SK-N-SH treated with all-trans-retinoic acid at 6 μM for 48 hours (cell line): ENCODE measurements at regions not wholly inside any gene's neighbourhood (a gene's known extent, or its start where the extent isn't known, plus 50 kb on each side); places are given as distances from the start of the nearest gene placed in this dataset.
A peak's percentile ranks its signal among the peaks of the same experiment; 100 is the strongest.

Source experiments
- ATAC-seq: fragments of 200-7000 bp; cut with Tn5 transposase; 3 replicates; pipeline ENCODE4 v1.9.1; 2020; ENCODE audit warnings: mild to moderate bottlenecking, moderate library complexity
- ARNTL ChIP-seq: fragments of 450-650 bp; formaldehyde crosslinking; IDR thresholded peaks from 2 replicates; pipeline ENCODE4 v1.5.0; 2020; ENCODE audit warnings: low read depth, mild to moderate bottlenecking, moderate library complexity, borderline replicate concordance
- BACH2 ChIP-seq: fragments of 250-450 bp; sonication (Bioruptor Pico); IDR thresholded peaks from 2 replicates; pipeline ENCODE4 v1.9.0; 2021; ENCODE audit warnings: mild to moderate bottlenecking, borderline replicate concordance
- CSDC2 ChIP-seq: fragments of 250-450 bp; sonication (Bioruptor Pico); IDR thresholded peaks from 2 replicates; pipeline ENCODE4 v1.5.0; 2020; ENCODE audit warnings: mild to moderate bottlenecking, moderate library complexity
- ESRRG ChIP-seq: fragments of 250-450 bp; sonication (Bioruptor Pico); IDR thresholded peaks from 2 replicates; pipeline ENCODE4 v1.6.1; 2021; ENCODE audit warnings: mild to moderate bottlenecking
- GLIS3 ChIP-seq: fragments of 250-450 bp; sonication (Bioruptor Pico); IDR thresholded peaks from 2 replicates; pipeline ENCODE4 v1.5.0; 2020; ENCODE audit warnings: mild to moderate bottlenecking, moderate library complexity
- ISL1 ChIP-seq: fragments of 250-450 bp; sonication (Bioruptor Pico); IDR thresholded peaks from 2 replicates; pipeline ENCODE4 v2.1.2; 2022; ENCODE audit warnings: mild to moderate bottlenecking, moderate library complexity
- PATZ1 ChIP-seq: fragments of 250-450 bp; sonication (Bioruptor Pico); IDR thresholded peaks from 2 replicates; pipeline ENCODE4 v1.8.0; 2020; ENCODE audit warnings: mild to moderate bottlenecking, moderate library complexity, borderline replicate concordance
- PPARA ChIP-seq: fragments of 250-450 bp; sonication (Bioruptor Pico); IDR thresholded peaks from 2 replicates; pipeline ENCODE4 v1.5.0; 2020; ENCODE audit warnings: mild to moderate bottlenecking, borderline replicate concordance
- SNAI2 ChIP-seq: fragments of 250-450 bp; sonication (Bioruptor Pico); IDR thresholded peaks from 2 replicates; pipeline ENCODE4 v1.5.0; 2020; ENCODE audit warnings: mild to moderate bottlenecking, moderate library complexity
- TCF4 ChIP-seq: fragments of 250-450 bp; sonication (Bioruptor Pico); IDR thresholded peaks from 2 replicates; pipeline ENCODE4 v1.8.0; 2021; ENCODE audit warnings: mild to moderate bottlenecking, moderate library complexity, borderline replicate concordance
- ZFP3 ChIP-seq: fragments of 250-450 bp; sonication (Bioruptor Pico); IDR thresholded peaks from 2 replicates; pipeline ENCODE4 v1.5.0; 2020; ENCODE audit warnings: mild to moderate bottlenecking, moderate library complexity
- ZFP30 ChIP-seq: fragments of 450-650 bp; formaldehyde crosslinking; IDR thresholded peaks from 2 replicates; pipeline ENCODE4 v1.5.0; 2022; ENCODE audit warnings: mild to moderate bottlenecking, moderate library complexity
- ZNF565 ChIP-seq: fragments of 450-650 bp; formaldehyde crosslinking; conservative IDR thresholded peaks from 2 replicates; pipeline ENCODE4 v1.5.0; 2020; ENCODE audit warnings: low read depth, mild to moderate bottlenecking, moderate library complexity
- ZNF70 ChIP-seq: fragments of 450-650 bp; formaldehyde crosslinking; IDR thresholded peaks from 2 replicates; pipeline ENCODE4 v1.5.0; 2020; ENCODE audit warnings: mild to moderate bottlenecking, moderate library complexity
- ZNF8 ChIP-seq: fragments of 450-650 bp; formaldehyde crosslinking; IDR thresholded peaks from 2 replicates; pipeline ENCODE4 v1.5.0; 2020; ENCODE audit warnings: mild to moderate bottlenecking, moderate library complexity
- TF ChIP-seq, protein P1 (sequence below): fragments of 250-450 bp; sonication (Bioruptor Pico); IDR thresholded peaks from 2 replicates; pipeline ENCODE4 v1.8.0; 2021; ENCODE audit warnings: low read depth, mild to moderate bottlenecking, moderate library complexity, borderline replicate concordance
- TF ChIP-seq, protein P2 (sequence below): fragments of 250-450 bp; sonication (Bioruptor Pico); IDR thresholded peaks from 2 replicates; pipeline ENCODE4 v1.5.1; 2021; ENCODE audit warnings: mild to moderate bottlenecking, moderate library complexity
- TF ChIP-seq, protein P3 (sequence below): fragments of 250-450 bp; sonication (Bioruptor Pico); IDR thresholded peaks from 2 replicates; pipeline ENCODE4 v1.5.0; 2020; ENCODE audit warnings: mild to moderate bottlenecking, moderate library complexity

DNA sequence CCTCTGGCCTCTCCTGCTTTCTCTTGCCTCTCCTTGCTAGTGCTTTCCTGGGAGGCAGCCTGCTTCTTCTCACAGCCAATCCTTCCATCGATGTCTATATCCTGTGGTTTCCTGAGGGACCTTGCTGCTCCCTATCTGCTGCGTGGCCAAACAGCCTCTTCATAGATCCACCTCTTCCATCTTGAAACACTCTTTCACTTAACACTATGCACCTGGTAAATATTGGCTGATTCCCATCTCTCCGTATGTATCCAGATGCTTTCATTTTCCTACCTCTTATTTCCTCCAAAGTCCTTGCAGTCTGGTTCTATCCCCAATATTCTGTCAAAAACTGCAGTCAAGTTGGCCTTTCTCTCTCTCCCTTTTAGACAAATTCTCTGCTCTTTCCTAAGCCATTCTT lies 205.2 kb upstream of the CFAP20DC start:
- no peak for TF ChIP-seq ISL1 (CRISPR knock-in tag)
- no peak for ATAC-seq

DNA sequence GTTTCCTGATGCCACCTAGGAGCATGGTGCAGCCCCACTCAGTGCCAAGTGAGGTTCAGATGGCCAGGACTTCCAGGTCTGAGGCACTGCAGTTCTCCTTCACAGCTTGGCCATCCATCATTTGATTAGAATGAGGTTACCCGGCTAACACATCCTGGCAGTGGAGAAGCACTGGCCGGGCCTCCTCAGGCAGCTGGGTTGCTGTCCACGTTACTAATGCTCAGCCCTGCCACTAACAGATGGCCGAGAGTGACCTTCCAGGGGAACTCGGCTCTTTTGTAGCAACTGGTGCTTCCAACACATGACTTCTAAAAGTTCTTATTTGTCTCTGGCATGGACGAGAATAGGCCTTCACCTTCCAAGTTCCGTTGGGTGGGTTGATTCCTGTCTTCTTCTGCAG lies 204.6 kb upstream of the CFAP20DC start:
- TF ChIP-seq ZNF565 (CRISPR knock-in tag) (no peak), CSDC2 (CRISPR knock-in tag) (no peak), ESRRG (CRISPR knock-in tag) (no peak), TCF4 (CRISPR knock-in tag) (no peak), ZNF70 (no peak), ZFP30 (no peak)
- TF ChIP-seq, protein P1, sequence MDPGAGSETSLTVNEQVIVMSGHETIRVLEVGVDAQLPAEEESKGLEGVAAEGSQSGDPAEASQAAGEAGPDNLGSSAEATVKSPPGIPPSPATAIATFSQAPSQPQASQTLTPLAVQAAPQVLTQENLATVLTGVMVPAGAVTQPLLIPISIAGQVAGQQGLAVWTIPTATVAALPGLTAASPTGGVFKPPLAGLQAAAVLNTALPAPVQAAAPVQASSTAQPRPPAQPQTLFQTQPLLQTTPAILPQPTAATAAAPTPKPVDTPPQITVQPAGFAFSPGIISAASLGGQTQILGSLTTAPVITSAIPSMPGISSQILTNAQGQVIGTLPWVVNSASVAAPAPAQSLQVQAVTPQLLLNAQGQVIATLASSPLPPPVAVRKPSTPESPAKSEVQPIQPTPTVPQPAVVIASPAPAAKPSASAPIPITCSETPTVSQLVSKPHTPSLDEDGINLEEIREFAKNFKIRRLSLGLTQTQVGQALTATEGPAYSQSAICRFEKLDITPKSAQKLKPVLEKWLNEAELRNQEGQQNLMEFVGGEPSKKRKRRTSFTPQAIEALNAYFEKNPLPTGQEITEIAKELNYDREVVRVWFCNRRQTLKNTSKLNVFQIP (CRISPR knock-in tag) = no peak
- TF ChIP-seq, protein P2, sequence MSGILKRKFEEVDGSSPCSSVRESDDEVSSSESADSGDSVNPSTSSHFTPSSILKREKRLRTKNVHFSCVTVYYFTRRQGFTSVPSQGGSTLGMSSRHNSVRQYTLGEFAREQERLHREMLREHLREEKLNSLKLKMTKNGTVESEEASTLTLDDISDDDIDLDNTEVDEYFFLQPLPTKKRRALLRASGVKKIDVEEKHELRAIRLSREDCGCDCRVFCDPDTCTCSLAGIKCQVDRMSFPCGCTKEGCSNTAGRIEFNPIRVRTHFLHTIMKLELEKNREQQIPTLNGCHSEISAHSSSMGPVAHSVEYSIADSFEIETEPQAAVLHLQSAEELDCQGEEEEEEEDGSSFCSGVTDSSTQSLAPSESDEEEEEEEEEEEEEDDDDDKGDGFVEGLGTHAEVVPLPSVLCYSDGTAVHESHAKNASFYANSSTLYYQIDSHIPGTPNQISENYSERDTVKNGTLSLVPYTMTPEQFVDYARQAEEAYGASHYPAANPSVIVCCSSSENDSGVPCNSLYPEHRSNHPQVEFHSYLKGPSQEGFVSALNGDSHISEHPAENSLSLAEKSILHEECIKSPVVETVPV (CRISPR knock-in tag) = no peak
- no peak for ATAC-seq

GRCh38 chr3:59253523-59253922 lies 203.7 kb upstream of the CFAP20DC start:
- no peak for ATAC-seq
- TF ChIP-seq, protein P2 (CRISPR knock-in tag) = no peak
- no peak for TF ChIP-seq ARNTL
- TF ChIP-seq SNAI2 (CRISPR knock-in tag) = no peak
- no peak for TF ChIP-seq PATZ1 (CRISPR knock-in tag)
- no peak for TF ChIP-seq ZNF565 (CRISPR knock-in tag)
- TF ChIP-seq ESRRG (CRISPR knock-in tag) = no peak
- no peak for TF ChIP-seq ZFP3 (CRISPR knock-in tag)
- TF ChIP-seq, protein P1 (CRISPR knock-in tag) = no peak
- TF ChIP-seq TCF4 (CRISPR knock-in tag) = no peak
- no peak for TF ChIP-seq CSDC2 (CRISPR knock-in tag)
- no peak for TF ChIP-seq ZNF8 (CRISPR knock-in tag)

DNA sequence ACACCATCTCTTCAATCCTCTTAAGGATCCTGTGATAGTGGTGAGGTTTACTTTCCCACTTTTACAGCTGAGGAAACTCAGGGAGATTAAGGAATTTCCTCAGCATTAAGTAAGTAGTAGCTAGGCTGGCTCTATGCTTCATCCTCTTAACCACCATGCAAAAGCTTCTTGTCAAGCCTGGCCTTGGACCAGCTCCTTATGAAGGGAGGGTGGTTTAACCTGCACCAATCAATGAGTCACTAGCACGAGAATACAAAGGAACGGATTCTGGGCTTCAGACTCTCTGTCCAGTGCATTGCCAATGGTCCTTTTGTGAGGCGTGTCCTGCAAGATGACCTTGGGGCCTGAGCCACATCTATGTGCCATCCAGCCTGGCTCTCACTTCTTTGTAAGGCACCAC lies 202.0 kb upstream of the CFAP20DC start:
- ATAC-seq = 0 out of 3 replicates have a peak, but pooled peaks have one; percentile 27
- TF ChIP-seq ESRRG (CRISPR knock-in tag) (no peak), PATZ1 (CRISPR knock-in tag) (no peak), PPARA (CRISPR knock-in tag) (no peak), ZFP30 (no peak), BACH2 (no peak), GLIS3 (no peak), ARNTL (no peak), CSDC2 (CRISPR knock-in tag) (no peak)
- TF ChIP-seq, protein P3, sequence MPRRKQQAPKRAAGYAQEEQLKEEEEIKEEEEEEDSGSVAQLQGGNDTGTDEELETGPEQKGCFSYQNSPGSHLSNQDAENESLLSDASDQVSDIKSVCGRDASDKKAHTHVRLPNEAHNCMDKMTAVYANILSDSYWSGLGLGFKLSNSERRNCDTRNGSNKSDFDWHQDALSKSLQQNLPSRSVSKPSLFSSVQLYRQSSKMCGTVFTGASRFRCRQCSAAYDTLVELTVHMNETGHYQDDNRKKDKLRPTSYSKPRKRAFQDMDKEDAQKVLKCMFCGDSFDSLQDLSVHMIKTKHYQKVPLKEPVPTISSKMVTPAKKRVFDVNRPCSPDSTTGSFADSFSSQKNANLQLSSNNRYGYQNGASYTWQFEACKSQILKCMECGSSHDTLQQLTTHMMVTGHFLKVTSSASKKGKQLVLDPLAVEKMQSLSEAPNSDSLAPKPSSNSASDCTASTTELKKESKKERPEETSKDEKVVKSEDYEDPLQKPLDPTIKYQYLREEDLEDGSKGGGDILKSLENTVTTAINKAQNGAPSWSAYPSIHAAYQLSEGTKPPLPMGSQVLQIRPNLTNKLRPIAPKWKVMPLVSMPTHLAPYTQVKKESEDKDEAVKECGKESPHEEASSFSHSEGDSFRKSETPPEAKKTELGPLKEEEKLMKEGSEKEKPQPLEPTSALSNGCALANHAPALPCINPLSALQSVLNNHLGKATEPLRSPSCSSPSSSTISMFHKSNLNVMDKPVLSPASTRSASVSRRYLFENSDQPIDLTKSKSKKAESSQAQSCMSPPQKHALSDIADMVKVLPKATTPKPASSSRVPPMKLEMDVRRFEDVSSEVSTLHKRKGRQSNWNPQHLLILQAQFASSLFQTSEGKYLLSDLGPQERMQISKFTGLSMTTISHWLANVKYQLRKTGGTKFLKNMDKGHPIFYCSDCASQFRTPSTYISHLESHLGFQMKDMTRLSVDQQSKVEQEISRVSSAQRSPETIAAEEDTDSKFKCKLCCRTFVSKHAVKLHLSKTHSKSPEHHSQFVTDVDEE = no peak
- TF ChIP-seq, protein P1 (CRISPR knock-in tag) = no peak
